OCI-LY1 (cell line): ENCODE measurements at regions not wholly inside any gene's neighbourhood (a gene's known extent, or its start where the extent isn't known, plus 50 kb on each side); places are given as distances from the start of the nearest gene placed in this dataset.

Source experiments
- H2AFZ ChIP-seq: fragments of 200-600 bp; sonication (generic), shearing (Covaris generic); 2 replicates; pipeline ENCODE4 v1.6.0; 2014; ENCODE audit warnings: antibody characterized with exemption, mild to moderate bottlenecking, low read length
- H3F3A ChIP-seq: fragments of 200-600 bp; sonication (generic), shearing (Covaris generic); 2 replicates; pipeline ENCODE4 v1.6.0; 2014; ENCODE audit warnings: mild to moderate bottlenecking, antibody characterized with exemption, low read length, moderate library complexity; ENCODE audit not compliant: insufficient read depth
- H3K27ac ChIP-seq: fragments of 200-600 bp; sonication (generic); 2 replicates; pipeline ENCODE4 v1.5.1; 2014; ENCODE audit warnings: low read length, mixed run types, mild to moderate bottlenecking, low read depth; ENCODE audit not compliant: poor library complexity, severe bottlenecking
- H3K27me3 ChIP-seq: fragments of 200-600 bp; sonication (generic); 2 replicates; pipeline ENCODE4 v1.6.0; 2014; ENCODE audit warnings: antibody characterized with exemption, mild to moderate bottlenecking, low read length, moderate library complexity; ENCODE audit not compliant: insufficient read depth
- H3K36me3 ChIP-seq: fragments of 200-600 bp; sonication (generic); 2 replicates; pipeline ENCODE4 v1.6.1; 2014; ENCODE audit warnings: mild to moderate bottlenecking, antibody characterized with exemption, low read length, moderate library complexity, mixed read lengths; ENCODE audit not compliant: insufficient read depth
- H3K4me1 ChIP-seq: fragments of 200-600 bp; sonication (generic); 2 replicates; pipeline ENCODE4 v1.5.1; 2014; ENCODE audit warnings: mild to moderate bottlenecking, low read length, moderate library complexity; ENCODE audit not compliant: insufficient read depth, severe bottlenecking
- H3K4me2 ChIP-seq: fragments of 200-600 bp; sonication (generic), shearing (Covaris generic); 2 replicates; pipeline ENCODE4 v1.6.1; 2014; ENCODE audit warnings: low read length
- H3K4me3 ChIP-seq: fragments of 200-600 bp; sonication (generic); 2 replicates; pipeline ENCODE4 v1.5.1; 2014; ENCODE audit warnings: low read length, low read depth, mild to moderate bottlenecking, mixed read lengths; ENCODE audit not compliant: poor library complexity, severe bottlenecking
- H3K79me2 ChIP-seq: fragments of 200-600 bp; shearing (Covaris generic); 2 replicates; pipeline ENCODE4 v1.6.1; 2016; ENCODE audit warnings: mixed run types, low read length, mixed read lengths; ENCODE audit not compliant: insufficient read depth
- H3K9ac ChIP-seq: fragments of 200-600 bp; sonication (generic), shearing (Covaris generic); 2 replicates; pipeline ENCODE4 v1.6.1; 2014; ENCODE audit warnings: mild to moderate bottlenecking, low read length, mixed read lengths
- H3K9me2 ChIP-seq: fragments of 200-600 bp; sonication (generic), shearing (Covaris generic); 2 replicates; pipeline ENCODE4 v1.6.1; 2014; ENCODE audit warnings: low read depth, mild to moderate bottlenecking, low read length, mixed read lengths
- H3K9me3 ChIP-seq: fragments of 200-600 bp; shearing (Covaris generic); 2 replicates; pipeline ENCODE4 v1.6.1; 2014; ENCODE audit warnings: low read length, mixed read lengths
- H4K20me1 ChIP-seq: fragments of 200-600 bp; sonication (generic), shearing (Covaris generic); 2 replicates; pipeline ENCODE4 v1.6.0; 2016; ENCODE audit warnings: mild to moderate bottlenecking, low read length; ENCODE audit not compliant: insufficient read depth
- EZH2 ChIP-seq: fragments of 200-600 bp; sonication (generic), shearing (Covaris generic); IDR thresholded peaks from 2 replicates; pipeline ENCODE4 v1.8.0; 2017; ENCODE audit warnings: borderline replicate concordance, mixed run types, mild to moderate bottlenecking, antibody characterized with exemption, low read length, moderate library complexity, mixed read lengths
- TF ChIP-seq, protein P1 (sequence below): fragments of 200-600 bp; sonication (generic), shearing (Covaris generic); IDR thresholded peaks from 2 replicates; pipeline ENCODE4 v1.5.1; 2017; ENCODE audit warnings: mild to moderate bottlenecking, antibody characterized with exemption, low read length, moderate library complexity, mixed read lengths

DNA sequence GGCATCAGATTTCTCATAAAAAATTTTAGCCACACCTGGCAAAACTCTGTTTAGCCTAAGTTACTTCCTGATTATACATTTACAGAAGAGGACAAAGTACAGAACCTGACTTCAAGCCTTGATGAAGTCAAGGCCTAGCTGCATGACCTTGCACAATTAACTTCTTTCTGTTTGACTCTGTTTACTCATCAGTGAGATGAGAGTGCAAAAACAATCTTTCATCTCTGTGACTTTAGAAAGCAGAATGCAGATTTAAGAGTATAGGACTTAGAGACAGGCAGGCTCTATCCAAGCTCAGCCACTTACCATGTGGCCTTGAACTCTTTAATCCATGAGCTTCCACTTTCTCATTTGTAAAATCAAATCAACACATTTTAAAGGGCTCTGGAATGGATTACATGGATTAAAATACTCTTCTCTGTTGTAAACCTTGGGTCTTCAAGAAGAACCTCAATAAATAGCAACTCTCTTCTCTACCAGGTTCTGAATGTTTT is 1178.9 kb downstream of the FLRT2 start:
- Histone ChIP-seq H3F3A (no peaks in the 10 kb centered on the region), H3K9ac (no peak overlapping the region), H3K36me3 (no peaks in the 10 kb centered on the region), H2AFZ (no peak overlapping the region), H3K9me2 (no peaks in the 10 kb centered on the region), H3K27ac (no peak overlapping the region), H3K9me3 (no peaks in the 10 kb centered on the region), H3K4me3 (no peak overlapping the region), H3K4me2 (no peak overlapping the region), H4K20me1 (no peaks in the 10 kb centered on the region), H3K27me3 (no peaks in the 10 kb centered on the region), H3K79me2 (no peaks in the 10 kb centered on the region), H3K4me1 (no peaks in the 10 kb centered on the region)
- no peak for TF ChIP-seq EZH2
- TF ChIP-seq, protein P1, sequence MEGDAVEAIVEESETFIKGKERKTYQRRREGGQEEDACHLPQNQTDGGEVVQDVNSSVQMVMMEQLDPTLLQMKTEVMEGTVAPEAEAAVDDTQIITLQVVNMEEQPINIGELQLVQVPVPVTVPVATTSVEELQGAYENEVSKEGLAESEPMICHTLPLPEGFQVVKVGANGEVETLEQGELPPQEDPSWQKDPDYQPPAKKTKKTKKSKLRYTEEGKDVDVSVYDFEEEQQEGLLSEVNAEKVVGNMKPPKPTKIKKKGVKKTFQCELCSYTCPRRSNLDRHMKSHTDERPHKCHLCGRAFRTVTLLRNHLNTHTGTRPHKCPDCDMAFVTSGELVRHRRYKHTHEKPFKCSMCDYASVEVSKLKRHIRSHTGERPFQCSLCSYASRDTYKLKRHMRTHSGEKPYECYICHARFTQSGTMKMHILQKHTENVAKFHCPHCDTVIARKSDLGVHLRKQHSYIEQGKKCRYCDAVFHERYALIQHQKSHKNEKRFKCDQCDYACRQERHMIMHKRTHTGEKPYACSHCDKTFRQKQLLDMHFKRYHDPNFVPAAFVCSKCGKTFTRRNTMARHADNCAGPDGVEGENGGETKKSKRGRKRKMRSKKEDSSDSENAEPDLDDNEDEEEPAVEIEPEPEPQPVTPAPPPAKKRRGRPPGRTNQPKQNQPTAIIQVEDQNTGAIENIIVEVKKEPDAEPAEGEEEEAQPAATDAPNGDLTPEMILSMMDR = no peak

DNA sequence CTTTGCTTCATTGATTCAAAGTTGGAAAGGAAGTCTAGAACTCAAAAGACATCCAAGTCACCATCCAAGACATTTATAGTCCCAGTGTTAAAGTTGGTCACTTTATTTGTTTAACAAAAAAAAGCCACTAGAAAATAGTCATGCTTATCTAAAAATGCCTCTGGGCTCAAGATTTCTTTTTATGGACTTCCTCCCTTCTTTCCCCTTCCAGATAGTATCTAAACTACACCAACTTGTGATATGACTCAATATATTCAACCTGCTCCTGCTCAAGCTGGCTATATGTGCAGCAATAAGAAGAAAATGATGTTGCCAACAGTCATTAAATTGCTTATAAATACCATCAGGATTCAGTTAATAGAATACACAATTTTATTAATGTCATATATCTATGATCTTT is 1177.1 kb downstream of the FLRT2 start:
- Histone ChIP-seq H3K4me1 (no peaks in the 10 kb centered on the region), H3K9me3 (no peaks in the 10 kb centered on the region), H3K4me2 (no peak overlapping the region), H3K9me2 (no peaks in the 10 kb centered on the region), H4K20me1 (no peaks in the 10 kb centered on the region), H3K36me3 (no peaks in the 10 kb centered on the region), H3K27ac (no peak overlapping the region), H3K79me2 (no peaks in the 10 kb centered on the region), H3K9ac (no peak overlapping the region), H3K4me3 (no peak overlapping the region), H2AFZ (no peak overlapping the region), H3F3A (no peaks in the 10 kb centered on the region), H3K27me3 (no peaks in the 10 kb centered on the region)
- TF ChIP-seq, protein P1 = no peak
- no peak for TF ChIP-seq EZH2

DNA sequence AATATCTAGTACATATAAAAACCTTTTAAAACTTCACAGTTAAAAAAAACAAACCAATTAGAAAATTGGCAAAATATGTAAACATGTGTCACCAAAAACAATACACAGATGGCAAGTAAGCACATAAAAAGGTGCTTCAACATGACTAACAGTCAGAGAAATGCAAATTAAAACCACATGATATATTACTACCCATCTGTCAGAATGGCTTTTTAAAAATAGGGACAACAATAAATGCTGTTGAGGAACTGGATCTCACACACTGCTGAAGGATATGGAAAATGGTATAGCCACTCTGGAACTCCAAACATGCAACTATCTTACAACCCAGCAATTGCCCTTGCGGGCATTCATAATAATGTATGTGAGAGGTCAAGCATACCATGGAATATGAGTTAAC is 1153.6 kb downstream of the FLRT2 start:
- Histone ChIP-seq H3F3A (no peaks in the 10 kb centered on the region), H4K20me1 (no peaks in the 10 kb centered on the region), H3K4me2 (no peak overlapping the region), H3K9me2 (no peaks in the 10 kb centered on the region), H3K4me3 (no peak overlapping the region), H3K36me3 (no peaks in the 10 kb centered on the region), H3K9ac (no peak overlapping the region), H2AFZ (no peak overlapping the region), H3K79me2 (no peaks in the 10 kb centered on the region), H3K9me3 (no peaks in the 10 kb centered on the region), H3K4me1 (no peaks in the 10 kb centered on the region), H3K27ac (no peak overlapping the region), H3K27me3 (no peaks in the 10 kb centered on the region)
- no peak for TF ChIP-seq EZH2
- TF ChIP-seq, protein P1 = no peak
